ENCODE measurements at regions not wholly inside any gene's neighbourhood (a gene's known extent, or its start where the extent isn't known, plus 50 kb on each side); places are given as distances from the start of the nearest gene placed in this dataset.

DNA sequence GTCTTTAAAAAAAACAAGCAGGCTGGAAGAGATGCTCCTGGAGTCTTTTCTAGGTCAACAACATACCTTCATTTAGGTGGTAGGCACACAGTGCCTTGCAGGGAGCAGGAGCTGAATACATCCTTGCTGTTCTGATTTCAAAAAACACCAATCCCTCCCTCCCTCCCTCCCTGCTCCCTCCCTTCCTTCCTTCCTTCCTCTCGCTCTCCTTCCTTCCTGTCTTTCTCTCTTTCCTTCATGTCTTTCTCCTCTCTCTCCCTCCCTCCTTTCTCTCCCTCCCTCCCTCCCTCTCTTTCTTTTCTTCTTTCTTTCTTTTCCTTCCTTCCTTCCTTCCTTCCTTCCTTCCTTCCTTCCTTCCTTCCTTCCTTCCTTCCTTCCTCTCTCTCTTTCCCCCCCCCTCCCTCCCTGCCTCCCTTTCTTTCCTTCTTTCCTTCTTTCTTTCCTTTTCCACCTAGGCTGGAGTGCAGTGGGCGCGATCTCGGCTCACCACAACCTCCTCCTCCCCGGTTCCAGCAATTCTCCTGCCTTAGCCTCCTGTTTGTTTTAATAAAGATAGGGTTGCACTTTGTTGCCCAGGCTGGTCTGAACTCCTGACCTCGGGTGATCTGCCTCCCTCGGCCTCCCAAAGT, 245.1 kb downstream of the MIAT start:
- intact Hi-C loops (cut with DNase I), result no loop called here
- no peak for DNase-seq
- ATAC-seq (ENCODE audit: poor library complexity), result no peak

DNA sequence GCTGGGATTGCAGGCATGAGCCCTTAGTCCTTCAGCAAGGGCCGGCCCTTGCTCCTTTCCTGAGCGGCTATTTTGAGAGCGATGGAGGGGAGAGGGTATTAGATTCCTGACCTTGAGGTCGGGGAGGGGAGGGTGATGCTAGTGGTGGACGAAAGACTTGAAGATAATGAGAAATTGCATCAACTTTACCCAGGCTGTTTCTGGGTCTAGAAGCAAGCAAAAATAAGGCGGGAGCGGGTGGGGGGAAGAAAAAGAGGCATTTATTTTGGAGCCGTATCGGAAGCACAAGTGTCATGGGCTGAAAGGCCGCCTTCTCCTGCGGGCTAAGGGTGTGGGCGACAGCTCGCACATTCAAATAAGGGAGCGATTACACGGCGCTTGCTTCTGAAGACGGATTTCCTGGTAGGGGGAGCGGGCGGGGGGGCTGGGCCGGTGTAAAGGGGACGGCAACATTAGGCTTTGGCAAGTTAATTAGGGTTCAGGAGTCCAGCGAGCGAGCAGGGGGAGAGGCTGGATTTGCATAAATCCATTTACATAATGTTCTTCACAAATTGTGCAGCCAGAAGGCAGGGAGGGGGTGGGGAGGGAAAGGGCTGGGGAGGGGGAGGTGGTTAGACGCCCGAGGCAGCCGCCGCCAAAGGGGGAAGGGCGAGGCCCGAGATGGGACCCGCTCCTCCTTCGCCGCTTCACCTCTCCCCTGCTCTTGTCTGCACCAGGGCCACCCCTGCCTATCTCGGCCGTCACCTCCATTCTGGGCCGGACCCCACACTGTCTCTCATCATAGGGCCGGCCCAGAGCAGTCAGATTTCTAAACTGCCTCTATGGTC, 245.9 kb downstream of the MIAT start:
- intact Hi-C loops (cut with DNase I), result no loop called here
- ATAC-seq (ENCODE audit: poor library complexity) (no peak), DNase-seq (no peak)

DNA sequence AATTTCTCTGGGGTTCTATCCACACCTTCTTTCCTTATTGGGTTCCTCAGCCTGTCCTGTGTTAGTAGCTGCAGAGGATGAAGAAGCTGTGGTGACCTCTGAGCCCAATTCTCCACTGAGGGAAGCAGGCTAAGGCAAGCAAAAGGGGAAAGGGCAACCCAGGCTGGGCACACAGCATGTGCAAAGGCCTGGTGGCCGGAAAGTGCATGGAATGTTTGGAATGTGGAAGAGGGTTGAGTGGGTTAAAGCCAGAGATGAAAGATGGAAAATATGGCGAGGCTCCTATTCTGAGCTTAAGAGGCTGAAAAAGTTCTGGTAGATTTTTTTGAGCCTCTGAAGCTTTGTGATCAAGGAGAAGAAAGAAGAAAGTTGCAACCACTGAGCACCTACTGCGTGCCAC, 247.1 kb downstream of the MIAT start:
- intact Hi-C loops (cut with DNase I), result no loop called here
- no peak for DNase-seq

DNA sequence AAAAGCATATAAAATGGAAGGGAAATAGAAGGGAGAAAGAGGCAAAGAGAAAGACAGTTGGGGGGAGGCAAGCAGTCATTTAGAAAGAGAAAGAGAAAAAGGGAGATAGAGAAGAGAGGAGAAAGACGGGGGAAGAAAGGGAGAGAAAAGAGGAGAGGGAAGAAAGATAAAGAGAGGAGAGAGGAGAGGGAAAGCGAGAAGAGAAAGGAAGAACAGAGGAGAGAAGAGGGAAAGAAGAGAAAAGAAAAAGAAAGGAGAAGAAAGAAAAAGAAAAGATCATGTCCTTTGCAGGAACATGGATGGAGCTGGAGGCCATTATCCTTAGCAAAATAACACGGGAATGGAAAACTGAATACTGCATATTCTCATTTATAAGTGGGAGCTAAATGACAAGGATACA, 247.7 kb downstream of the MIAT start:
- no peak for DNase-seq
- intact Hi-C loops (cut with DNase I), result no loop called here
- ATAC-seq (ENCODE audit: poor library complexity), result no peak

More for the DNA sequence above, 247.1 kb downstream of the MIAT start:
- ATAC-seq (ENCODE audit: poor library complexity), result no peak

DNA sequence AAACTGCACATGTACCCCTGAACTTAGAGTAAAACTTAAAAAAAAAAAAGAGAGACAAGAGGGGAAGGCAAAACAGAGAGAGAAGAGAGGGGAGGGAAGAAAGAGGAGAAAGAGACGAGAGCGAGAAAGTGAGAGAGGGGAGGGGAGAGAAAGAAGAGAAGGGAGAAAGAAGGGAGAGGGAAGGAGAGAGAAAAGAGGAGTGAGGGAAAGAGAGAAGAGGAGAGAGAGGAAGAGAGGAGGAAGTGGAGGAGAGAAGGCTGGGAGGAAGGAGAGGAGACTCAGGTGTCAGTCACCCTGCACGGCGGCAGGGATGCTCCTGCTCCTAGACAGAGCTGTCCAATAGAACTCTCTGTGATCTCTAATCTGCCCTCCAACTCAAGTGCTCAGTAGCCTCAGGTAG, 248.3 kb downstream of the MIAT start:
- ATAC-seq (ENCODE audit: poor library complexity) (no peak), DNase-seq (no peak)
- intact Hi-C loops (cut with DNase I), result no loop called here

DNA sequence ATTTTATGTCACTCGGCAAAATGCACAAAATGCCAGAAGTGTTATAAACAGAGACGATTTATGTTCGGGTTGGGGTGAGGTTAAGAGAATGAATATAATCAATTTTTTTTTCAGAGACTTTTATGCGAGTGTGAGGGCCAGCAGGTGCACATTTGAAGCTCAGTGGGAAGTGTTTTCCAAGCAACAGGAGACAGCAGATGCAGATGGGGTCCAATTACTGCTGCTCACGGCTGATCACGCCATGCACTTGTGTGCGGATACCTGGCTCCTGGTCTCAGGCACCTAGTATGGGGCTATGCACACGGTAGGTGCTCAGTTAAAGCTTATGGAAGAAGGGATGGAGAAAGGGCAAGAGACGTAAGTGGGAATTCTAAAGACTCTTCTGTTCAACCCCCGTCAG, 249.1 kb downstream of the MIAT start:
- ATAC-seq (ENCODE audit: poor library complexity), result no peak
- intact Hi-C loops (cut with DNase I), result no loop called here

DNA sequence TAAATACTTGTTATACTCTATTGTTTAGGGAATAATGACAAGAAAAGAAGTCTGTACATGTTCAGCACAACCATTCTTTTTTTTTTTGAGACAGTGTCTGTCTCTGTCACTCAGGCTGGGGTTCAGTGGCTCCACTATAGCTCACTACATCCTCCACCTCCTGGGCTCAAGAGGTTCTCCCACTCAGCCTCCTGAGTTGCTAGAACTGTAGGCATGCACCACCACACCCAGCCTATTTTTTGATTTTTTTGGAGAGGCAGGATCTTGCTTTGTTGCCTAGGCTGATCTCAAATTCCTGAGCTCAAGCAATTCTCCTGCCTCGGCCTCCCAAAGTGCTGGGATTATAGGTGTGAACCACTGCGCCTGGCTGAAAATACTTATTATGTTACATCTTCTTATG, 250.0 kb downstream of the MIAT start:
- DNase-seq, result no peak
- intact Hi-C loops (cut with DNase I), result no loop called here
- no peak for ATAC-seq (ENCODE audit: poor library complexity)

More for the DNA sequence above, 249.1 kb downstream of the MIAT start:
- no peak for DNase-seq

DNA sequence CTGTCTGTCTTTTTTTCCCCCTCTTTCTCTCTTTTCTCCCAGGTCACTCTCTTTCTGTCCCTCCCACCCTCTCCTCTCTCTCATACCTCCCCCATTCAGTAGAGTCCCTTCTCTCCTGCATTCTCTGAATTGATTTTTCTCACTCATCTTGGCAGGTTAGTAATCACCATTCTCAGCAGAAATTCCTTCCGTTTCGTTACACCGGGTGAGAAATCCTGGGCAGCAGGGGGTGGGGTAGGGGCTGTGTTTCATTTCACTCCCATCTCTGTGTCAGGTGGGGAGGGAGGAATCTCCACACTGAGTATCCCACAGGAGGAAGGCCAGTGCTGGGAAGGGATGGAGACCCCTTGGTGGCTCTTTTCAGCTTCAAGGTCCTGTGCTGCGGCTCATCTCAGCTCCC, 253.5 kb downstream of the MIAT start:
- DNase-seq (no peak), ATAC-seq (ENCODE audit: poor library complexity) (no peak)
- intact Hi-C loops (cut with DNase I), result no loop called here

DNA sequence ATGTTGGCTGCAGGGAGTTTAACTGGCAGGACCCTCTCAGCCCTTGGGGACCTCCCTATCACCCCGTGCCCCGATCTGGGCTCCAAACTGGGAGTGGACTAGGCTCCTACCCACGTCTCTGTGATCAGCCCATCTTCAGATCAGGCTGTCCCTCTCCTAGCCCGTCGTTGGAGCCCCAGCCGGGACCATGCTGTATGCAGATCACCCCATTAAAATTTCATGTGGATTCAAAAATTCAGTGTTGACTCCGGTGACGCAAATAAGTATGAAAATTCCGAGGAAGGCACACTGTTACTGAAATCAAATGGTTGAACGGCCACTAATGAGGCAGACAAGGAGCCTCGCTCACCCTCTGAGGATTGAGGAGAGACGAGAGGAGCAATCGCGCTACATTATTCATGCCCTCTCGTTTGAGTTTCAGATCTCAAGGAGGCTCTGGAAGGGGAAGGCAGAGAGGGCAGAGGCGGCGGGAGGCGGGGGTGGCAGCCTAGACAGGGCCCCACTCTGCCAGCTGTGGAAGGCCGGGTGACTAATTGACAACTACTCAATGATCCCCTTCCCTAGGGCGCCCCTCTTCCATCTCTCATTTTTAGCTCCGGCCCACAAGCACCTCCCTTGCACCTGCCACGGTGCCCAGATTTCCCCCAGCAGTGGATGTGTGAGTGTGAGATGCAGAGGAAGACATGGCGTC, 255.4 kb downstream of the MIAT start:
- intact Hi-C loops (cut with DNase I), result no loop called here
- ATAC-seq (ENCODE audit: poor library complexity) (no peak), DNase-seq (no peak)

DNA sequence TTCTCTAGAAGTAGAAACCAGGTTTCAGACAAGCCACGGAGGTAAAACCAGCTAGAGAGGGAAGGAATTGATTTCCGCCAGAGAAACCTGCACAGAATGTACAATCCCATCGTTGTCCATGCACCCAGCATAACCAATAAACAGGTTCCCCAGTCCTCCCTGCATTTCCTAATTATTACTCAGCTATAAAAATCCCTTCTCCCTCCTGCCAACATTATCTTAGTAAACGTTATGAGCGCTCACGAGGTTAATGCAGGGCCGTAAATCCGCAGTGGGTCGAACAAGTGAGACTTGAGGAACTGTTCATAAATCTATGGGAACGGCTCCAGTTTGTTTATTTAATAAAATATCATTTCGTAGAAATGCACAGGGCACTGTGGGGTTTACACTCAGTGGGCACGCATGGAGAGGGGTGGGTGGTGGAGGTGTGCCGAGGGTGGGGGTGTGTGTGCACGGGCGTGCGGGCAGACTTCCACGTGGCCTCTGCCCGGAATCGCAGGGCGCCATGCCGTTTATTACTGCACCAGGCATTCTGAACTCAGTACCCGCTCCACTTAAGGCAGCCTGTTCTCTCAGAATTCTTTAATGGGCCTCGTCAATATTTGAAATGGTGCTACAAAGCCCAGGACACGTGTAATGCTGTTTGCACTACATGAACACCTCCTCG, 257.3 kb downstream of the MIAT start:
- no peak for DNase-seq
- intact Hi-C loops (cut with DNase I), result no loop called here
- no peak for ATAC-seq (ENCODE audit: poor library complexity)

DNA sequence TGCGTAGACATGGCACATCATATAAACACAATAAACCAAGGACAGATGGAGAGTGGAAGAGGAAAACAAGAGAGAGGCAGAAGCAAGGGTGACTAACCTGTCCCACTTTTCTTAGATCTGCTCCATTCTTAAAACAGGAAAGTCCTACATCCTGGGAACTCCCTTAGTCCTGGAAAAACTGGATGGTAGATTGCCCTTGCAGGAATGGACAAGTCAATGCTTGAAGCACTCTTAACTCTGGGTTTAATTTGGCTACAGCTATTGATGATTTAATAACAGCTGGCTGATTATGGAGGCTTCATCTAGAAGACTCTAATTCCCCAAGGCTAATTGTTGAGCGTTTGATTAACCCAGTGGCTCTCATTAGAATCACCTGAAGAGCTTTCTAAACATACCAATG, 258.8 kb downstream of the MIAT start:
- no peak for DNase-seq
- no peak for ATAC-seq (ENCODE audit: poor library complexity)
- intact Hi-C loops (cut with DNase I), result no loop called here

DNA sequence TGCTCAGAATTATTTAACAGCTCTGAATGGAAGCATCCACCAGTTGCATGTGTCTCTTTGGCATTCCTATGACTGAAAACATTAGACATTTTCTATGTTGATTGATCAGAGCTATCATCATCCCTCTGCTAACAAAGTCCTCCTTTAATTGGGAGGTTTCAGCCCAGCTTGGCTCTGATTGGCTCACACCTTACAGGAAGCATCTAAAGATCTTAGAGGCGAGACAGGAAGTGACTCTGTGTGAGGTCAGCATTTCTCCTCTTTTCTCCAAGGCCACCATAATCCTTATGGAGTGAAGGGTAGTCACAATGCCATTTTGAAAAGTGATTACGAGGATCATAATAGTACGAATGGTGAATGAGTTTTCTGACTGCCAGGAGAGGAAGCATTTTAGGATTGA, 260.8 kb downstream of the MIAT start:
- ATAC-seq (ENCODE audit: poor library complexity), result no peak
- intact Hi-C loops (cut with DNase I), result no loop called here
- DNase-seq, result no peak

DNA sequence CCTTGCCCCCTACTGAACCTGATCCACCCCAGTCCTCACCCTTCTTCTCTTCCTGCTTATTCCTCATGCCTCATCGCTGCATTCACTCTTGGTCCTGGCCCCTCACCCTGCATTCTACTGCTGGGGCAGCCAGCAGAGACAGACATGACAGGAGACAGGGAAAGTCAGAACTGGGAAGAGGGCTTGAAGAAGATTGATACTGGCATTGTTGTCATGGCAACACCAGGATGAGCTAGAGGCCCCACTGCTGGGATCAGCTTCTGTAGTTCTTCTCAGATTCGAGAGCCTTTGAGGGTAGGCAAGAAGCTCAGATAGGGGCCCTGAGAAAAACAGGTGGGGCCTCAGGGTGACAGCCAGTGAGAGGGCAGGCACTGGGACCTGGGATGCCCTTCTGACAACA, 264.3 kb downstream of the MIAT start:
- ATAC-seq (ENCODE audit: poor library complexity) (no peak), DNase-seq (no peak)
- intact Hi-C loops (cut with DNase I), result no loop called here

DNA sequence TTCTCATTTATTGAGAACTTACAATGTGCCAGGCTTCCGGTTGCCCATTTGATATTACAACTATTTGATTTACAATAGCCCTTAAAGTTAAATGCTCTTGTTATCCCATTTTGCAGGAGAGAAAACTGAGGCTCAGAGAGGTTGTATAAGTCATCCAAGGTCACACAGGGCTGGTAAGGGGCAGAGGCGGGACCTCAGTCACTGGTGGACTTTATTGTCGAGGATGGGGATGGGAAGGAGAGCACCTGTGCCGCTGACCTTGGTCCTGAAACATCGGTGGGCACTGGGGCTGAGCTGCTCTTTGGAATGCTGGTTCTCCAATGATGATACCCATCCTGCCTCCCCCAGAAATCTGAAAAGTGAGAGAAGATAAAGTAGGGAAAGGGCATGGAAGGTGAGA, 265.4 kb downstream of the MIAT start:
- no peak for ATAC-seq (ENCODE audit: poor library complexity)
- DNase-seq, result no peak
- intact Hi-C loops (cut with DNase I), result no loop called here

DNA sequence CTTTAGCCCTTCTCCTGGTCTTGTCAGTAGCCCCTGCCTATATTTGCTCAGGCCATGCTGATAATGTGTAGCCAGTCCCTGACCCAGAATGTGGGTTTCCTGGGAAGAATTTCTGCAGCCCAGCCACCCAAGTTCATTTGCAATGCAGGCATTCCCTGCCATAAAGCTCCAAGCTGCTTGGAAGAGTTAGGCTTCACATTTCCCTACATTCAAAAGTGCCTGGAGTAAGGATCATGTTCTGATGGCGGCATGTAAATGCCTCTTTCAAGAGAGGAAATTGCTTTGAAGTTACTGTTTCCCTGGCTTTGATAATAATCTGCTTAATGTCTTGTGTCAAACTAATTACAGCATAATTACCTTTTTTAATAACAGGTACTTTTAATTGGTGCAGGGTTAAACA, 266.1 kb downstream of the MIAT start:
- DNase-seq, result no peak
- intact Hi-C loops (cut with DNase I), result no loop called here
- ATAC-seq (ENCODE audit: poor library complexity), result no peak

DNA sequence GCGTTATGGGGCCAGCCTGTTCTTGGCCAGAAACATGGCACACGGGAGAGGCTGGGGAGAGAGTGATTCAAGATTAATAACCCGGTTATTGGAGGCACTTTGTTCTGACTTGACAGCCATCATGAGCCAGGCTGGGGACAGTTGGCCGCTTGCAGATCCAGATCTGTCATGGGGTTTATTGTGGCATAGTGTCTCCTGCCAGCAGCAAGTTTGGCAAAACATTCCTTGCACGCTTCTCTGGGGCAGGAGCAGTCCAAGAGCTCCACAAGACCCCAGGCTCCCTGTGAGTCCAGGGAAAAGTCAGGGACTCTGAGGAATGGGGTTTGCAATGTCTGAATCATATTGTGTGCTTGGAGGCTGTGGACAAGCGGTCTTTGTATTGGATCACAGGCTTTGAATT, 270.4 kb downstream of the MIAT start:
- no peak for ATAC-seq (ENCODE audit: poor library complexity)

DNA sequence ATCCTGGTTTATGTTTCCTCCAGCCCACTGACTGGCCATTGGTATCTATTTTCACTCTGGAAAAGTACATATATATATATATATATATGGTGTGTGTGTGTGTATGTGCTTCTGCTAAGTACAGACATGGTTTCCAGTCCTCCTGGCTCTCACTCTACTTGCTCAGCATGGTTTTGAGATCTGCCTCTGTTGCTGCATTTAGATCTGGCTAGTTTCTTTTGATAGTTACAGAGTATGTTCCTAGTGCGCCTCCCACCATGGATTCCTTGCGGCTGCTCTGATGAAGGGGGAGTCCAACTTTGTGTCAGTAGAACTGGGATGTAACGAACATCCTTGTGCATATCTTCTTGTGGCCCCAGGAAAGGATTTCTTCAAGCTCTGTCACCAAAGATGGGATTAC, 274.1 kb downstream of the MIAT start:
- no peak for DNase-seq
- no peak for ATAC-seq (ENCODE audit: poor library complexity)
- intact Hi-C loops (cut with DNase I), result no loop called here

More for the DNA sequence above, 270.4 kb downstream of the MIAT start:
- no peak for DNase-seq
- intact Hi-C loops (cut with DNase I), result no loop called here

DNA sequence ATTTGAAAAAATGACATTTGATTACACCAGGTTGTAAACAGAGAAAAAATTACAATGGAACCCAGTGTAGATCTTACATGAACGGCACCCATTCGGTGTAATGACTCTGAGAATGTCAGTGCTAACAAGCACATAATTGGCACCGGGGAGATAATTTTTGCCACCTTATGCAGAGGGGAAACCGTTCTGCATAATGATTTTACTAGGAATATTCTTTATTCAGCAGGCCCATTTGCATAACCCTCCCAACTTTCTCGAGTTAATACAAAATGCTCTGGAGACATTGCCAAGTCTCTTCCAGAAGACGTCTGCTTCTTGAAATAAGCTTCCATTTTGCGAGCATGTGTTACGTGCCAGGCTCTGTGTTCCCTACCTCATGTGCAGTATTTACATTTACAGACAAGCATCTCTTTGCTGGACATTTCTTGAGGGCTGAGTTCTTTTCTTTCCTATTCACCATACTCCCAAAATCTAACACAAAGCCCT, 275.8 kb downstream of the MIAT start:
- intact Hi-C loops (cut with DNase I), result no loop called here
- ATAC-seq (ENCODE audit: poor library complexity) (no peak), DNase-seq (no peak)

DNA sequence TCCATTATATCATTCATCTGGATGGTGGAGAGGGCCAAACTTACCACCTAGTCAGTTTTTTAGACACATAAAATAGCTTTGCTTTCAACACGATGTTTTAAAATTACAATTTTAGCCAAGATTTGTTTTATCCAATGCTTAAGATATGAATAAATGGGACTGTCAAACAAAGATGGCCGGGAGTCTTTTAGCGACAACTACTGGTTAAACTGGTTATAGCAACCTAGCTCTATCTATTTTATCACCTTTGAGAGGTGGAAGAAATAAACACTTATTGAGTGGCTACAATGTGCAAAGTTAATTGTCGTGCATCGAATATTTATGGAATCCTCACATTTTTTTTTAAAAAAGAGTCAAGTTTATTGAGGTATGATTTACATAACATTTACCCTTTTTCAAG, 279.8 kb downstream of the MIAT start:
- ATAC-seq (ENCODE audit: poor library complexity) (no peak), DNase-seq (no peak)
- intact Hi-C loops (cut with DNase I), result no loop called here

Data from Right ventricle myocardium superior (tissue), 1 donor.